ENCODE measurements at regions not wholly inside any gene's neighbourhood (a gene's known extent, or its start where the extent isn't known, plus 50 kb on each side); places are given as distances from the start of the nearest gene placed in this dataset.

DNA sequence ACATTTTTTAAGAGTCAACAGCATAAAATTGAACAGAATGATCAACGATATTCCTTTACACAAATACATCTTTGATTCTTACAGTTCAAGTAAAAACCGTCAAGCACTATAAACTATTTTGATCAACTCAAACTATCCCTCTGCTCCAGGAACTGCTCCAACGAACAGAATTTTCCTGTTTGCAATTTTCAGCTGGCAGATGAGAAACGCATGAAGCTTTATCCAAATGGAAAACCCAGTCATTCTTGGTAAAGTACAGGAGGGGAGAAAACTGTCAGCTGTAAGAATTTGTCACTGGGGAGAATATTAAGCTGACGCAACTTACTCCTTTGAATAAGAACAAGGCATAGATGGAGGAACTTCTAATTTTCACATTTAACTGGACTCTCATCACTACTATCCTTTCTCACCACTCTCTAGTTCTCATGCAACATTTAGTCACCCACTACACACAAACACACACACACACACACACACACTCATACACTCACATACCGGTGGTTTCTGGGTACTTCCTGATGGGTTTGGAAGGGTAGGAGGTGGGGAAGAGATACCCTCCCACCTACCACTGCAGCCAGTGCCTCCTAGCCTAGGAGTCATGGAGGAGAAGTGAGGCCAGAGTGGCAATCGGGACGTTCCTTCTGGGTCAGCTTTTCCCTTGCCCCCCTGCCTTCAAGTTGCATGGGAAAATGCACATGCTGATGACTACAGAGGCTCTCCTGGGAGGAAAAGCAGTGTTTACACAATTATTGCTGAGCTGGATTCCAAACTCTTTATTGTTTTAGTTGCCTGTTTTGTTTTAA lies 54.0 kb upstream of the SPATS2L start:
- TF ChIP-seq, protein P1, sequence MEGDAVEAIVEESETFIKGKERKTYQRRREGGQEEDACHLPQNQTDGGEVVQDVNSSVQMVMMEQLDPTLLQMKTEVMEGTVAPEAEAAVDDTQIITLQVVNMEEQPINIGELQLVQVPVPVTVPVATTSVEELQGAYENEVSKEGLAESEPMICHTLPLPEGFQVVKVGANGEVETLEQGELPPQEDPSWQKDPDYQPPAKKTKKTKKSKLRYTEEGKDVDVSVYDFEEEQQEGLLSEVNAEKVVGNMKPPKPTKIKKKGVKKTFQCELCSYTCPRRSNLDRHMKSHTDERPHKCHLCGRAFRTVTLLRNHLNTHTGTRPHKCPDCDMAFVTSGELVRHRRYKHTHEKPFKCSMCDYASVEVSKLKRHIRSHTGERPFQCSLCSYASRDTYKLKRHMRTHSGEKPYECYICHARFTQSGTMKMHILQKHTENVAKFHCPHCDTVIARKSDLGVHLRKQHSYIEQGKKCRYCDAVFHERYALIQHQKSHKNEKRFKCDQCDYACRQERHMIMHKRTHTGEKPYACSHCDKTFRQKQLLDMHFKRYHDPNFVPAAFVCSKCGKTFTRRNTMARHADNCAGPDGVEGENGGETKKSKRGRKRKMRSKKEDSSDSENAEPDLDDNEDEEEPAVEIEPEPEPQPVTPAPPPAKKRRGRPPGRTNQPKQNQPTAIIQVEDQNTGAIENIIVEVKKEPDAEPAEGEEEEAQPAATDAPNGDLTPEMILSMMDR (IDR thresholded peaks at IDR 0.05): no peak
- TF ChIP-seq EZH2 (IDR thresholded peaks at IDR 0.05; ENCODE audit: borderline replicate concordance, insufficient read depth, low read depth, low read length, poor library complexity, severe bottlenecking): no peak

Data from B cell (primary cell).